CD1c-positive myeloid dendritic cell (primary cell): ENCODE measurements at regions not wholly inside any gene's neighbourhood (a gene's known extent, or its start where the extent isn't known, plus 50 kb on each side); places are given as distances from the start of the nearest gene placed in this dataset.
"Not testable (repeated sequence)": the region's sequence is repeated elsewhere in the genome, so short reads cannot be mapped to it uniquely, and the experiment has no call there.

Experiments used
- DNase-seq: peaks from one replicate; pipeline ENCODE4 v3.0.0-alpha.2; 2016; ENCODE audit errors: extremely low spot score

- no peak for DNase-seq
These were observed 188.0 kb upstream of the TPM1 start for GRCh38 chr15:62854420-62855084.

GRCh38 chr15:62855085-62855476, 187.5 kb upstream of the TPM1 start:
- no peak for DNase-seq

GRCh38 chr15:62856466-62857246, 185.9 kb upstream of the TPM1 start:
- DNase-seq, result no peak

- no peak for DNase-seq
These were observed 185.1 kb upstream of the TPM1 start for GRCh38 chr15:62857411-62857853.

GRCh38 chr15:62858343-62858742, 184.2 kb upstream of the TPM1 start:
- no peak for DNase-seq

GRCh38 chr15:62862717-62863116, 179.8 kb upstream of the TPM1 start:
- no peak for DNase-seq

GRCh38 chr15:62866366-62866765, 176.2 kb upstream of the TPM1 start:
- no peak for DNase-seq

- DNase-seq, result no peak
These were observed 174.7 kb upstream of the TPM1 start for GRCh38 chr15:62867844-62868243.

GRCh38 chr15:62868507-62868906, 174.0 kb upstream of the TPM1 start:
- no peak for DNase-seq

- no peak for DNase-seq
These were observed 173.4 kb upstream of the TPM1 start for GRCh38 chr15:62869116-62869515.

GRCh38 chr15:62870216-62870615, 172.3 kb upstream of the TPM1 start:
- DNase-seq, result no peak

GRCh38 chr15:62870701-62871100, 171.8 kb upstream of the TPM1 start:
- not testable (repeated sequence) for DNase-seq

GRCh38 chr15:62873203-62873602, 169.3 kb upstream of the TPM1 start:
- DNase-seq, result no peak

GRCh38 chr15:62874064-62874463, 168.5 kb upstream of the TPM1 start:
- no peak for DNase-seq

- DNase-seq, result no peak
These were observed 167.5 kb upstream of the TPM1 start for GRCh38 chr15:62874959-62875625.

GRCh38 chr15:62875626-62876021, 166.9 kb upstream of the TPM1 start:
- no peak for DNase-seq

- no peak for DNase-seq
These were observed 165.2 kb upstream of the TPM1 start for GRCh38 chr15:62877276-62877857.

- DNase-seq, result no peak
These were observed 164.5 kb upstream of the TPM1 start for GRCh38 chr15:62878070-62878469.

- peak; percentile 28 for DNase-seq
These were observed 162.8 kb upstream of the TPM1 start for GRCh38 chr15:62879770-62880169.

GRCh38 chr15:62880278-62880677, 162.3 kb upstream of the TPM1 start:
- no peak for DNase-seq

- DNase-seq, result no peak
These were observed 161.5 kb upstream of the TPM1 start for GRCh38 chr15:62881056-62881455.

- DNase-seq, result no peak
These were observed 158.5 kb upstream of the TPM1 start for GRCh38 chr15:62883938-62884479.
